H1 (cell line): ENCODE measurements at regions not wholly inside any gene's neighbourhood (a gene's known extent, or its start where the extent isn't known, plus 50 kb on each side); places are given as distances from the start of the nearest gene placed in this dataset.

ENCODE experiments used
- CTCF ChIA-PET: fragments of 300-600 bp; sonication (Branson Sonifier 250); formaldehyde crosslinking; loops from one replicate; lab custom pipeline; 2021; ENCODE audit not compliant: partially characterized antibody; lab: Charles Lee
- POLR2A ChIA-PET: fragments of 300-600 bp; sonication (Branson Sonifier 250); formaldehyde crosslinking; loops from one replicate; lab custom pipeline; 2021; ENCODE audit warnings: inconsistent platforms; ENCODE audit not compliant: partially characterized antibody; lab: Charles Lee
- DNase-seq, 2 experiments: peaks; one replicate each; pipeline versions ENCODE4 v3.0.0 to v3.0.0-alpha.2; 2010 to 2022; ENCODE audit warnings: low spot score in 2 of 2, low read depth in 1 of 2, mixed read lengths in 1 of 2
- FAIRE-seq: peaks from 2 replicates; lab custom pipeline; 2011; peaks lifted over from hg19 to GRCh38; lab: Jason Lieb, UNC
- H2AFZ ChIP-seq: 2 replicates; pipeline ENCODE4 v1.8.1; 2012; ENCODE audit warnings: low read length, inconsistent platforms
- H2AK5ac ChIP-seq: 2 replicates; pipeline ENCODE4 v1.6.1; 2013; ENCODE audit warnings: low read depth, low read length
- H2BK120ac ChIP-seq: replicated peaks from 2 replicates; pipeline ENCODE3; 2013; ENCODE audit warnings: low read depth, low read length, inconsistent platforms
- H2BK12ac ChIP-seq: 2 replicates; pipeline ENCODE4 v1.6.1; 2013; ENCODE audit warnings: low read depth, low read length
- H2BK15ac ChIP-seq: 2 replicates; pipeline ENCODE4 v1.6.1; 2013; ENCODE audit warnings: low read length
- H2BK20ac ChIP-seq: 2 replicates; pipeline ENCODE4 v1.6.1; 2013; ENCODE audit warnings: low read length
- H2BK5ac ChIP-seq: 2 replicates; pipeline ENCODE4 v1.6.1; 2013; ENCODE audit warnings: low read depth, low read length
- H3K14ac ChIP-seq: 2 replicates; pipeline ENCODE4 v1.6.1; 2013; ENCODE audit warnings: inconsistent platforms; ENCODE audit not compliant: insufficient read length
- H3K18ac ChIP-seq: 2 replicates; pipeline ENCODE4 v1.6.1; 2013; ENCODE audit warnings: low read length; ENCODE audit errors: extremely low read depth
- H3K23ac ChIP-seq: 2 replicates; pipeline ENCODE4 v1.6.1; 2013; ENCODE audit warnings: inconsistent platforms; ENCODE audit not compliant: insufficient read length
- H3K23me2 ChIP-seq: 2 replicates; pipeline ENCODE4 v1.6.1; 2013; ENCODE audit warnings: low read depth, low read length
- H3K27ac ChIP-seq: 2 replicates; pipeline ENCODE4 v1.6.1; 2011; ENCODE audit warnings: low read depth, low read length, inconsistent platforms
- H3K27me3 ChIP-seq, 4 experiments: replicated peaks in 1 of 4; 1 replicate in 1 of 4; 2 replicates in 3 of 4; pipeline versions ENCODE4 v1.6.1 to v1.8.1; 2011 to 2013; ENCODE audit warnings: low read length in 3 of 4, mild to moderate bottlenecking in 3 of 4, inconsistent platforms in 2 of 4, mixed read lengths in 2 of 4, moderate library complexity in 1 of 4; ENCODE audit not compliant: control insufficient read depth in 3 of 4, insufficient read depth in 3 of 4; ENCODE audit errors: extremely low read depth in 1 of 4
- H3K36me3 ChIP-seq, 4 experiments: 2 replicates each; pipeline versions ENCODE4 v1.6.1 to v1.8.1; 2011 to 2013; ENCODE audit warnings: mild to moderate bottlenecking in 4 of 4, low read length in 3 of 4, moderate library complexity in 2 of 4, control low read depth in 1 of 4, inconsistent platforms in 1 of 4; ENCODE audit not compliant: insufficient read depth in 4 of 4, control insufficient read depth in 2 of 4
- H3K4ac ChIP-seq: replicated peaks from 2 replicates; pipeline ENCODE3; 2013; ENCODE audit warnings: low read length, low read depth, mixed read lengths, inconsistent platforms; ENCODE audit not compliant: insufficient read length
- H3K4me1 ChIP-seq, 4 experiments: replicated peaks in 1 of 4; 1 replicate in 1 of 4; 2 replicates in 3 of 4; pipeline versions ENCODE4 v1.6.1 to v1.8.1; 2011 to 2013; ENCODE audit warnings: low read length in 3 of 4, inconsistent platforms in 2 of 4, mixed read lengths in 1 of 4; ENCODE audit not compliant: insufficient read depth in 4 of 4, control insufficient read depth in 3 of 4
- H3K4me2 ChIP-seq, 2 experiments: 2 replicates each; pipeline versions ENCODE4 v1.6.1 to v1.8.1; 2011 to 2013; ENCODE audit warnings: low read depth in 2 of 2, low read length in 2 of 2, control low read depth in 1 of 2, inconsistent platforms in 1 of 2, mild to moderate bottlenecking in 1 of 2; ENCODE audit not compliant: insufficient read depth in 1 of 2
- H3K4me3 ChIP-seq, 4 experiments: fragments of 200-600, 300-600 bp in 1 of 4; sonication (generic), shearing (Covaris generic), sonication (Bioruptor Twin) in 1 of 4; 2 replicates each; pipeline versions ENCODE4 v1.5.1 to v1.8.1; 2011 to 2016; ENCODE audit warnings: low read length in 4 of 4, low read depth in 3 of 4, control low read depth in 2 of 4, inconsistent platforms in 2 of 4, mild to moderate bottlenecking in 2 of 4, mixed read lengths in 1 of 4, moderate library complexity in 1 of 4; ENCODE audit not compliant: insufficient read depth in 2 of 4; ENCODE audit errors: extremely low read depth in 1 of 4
- H3K56ac ChIP-seq: replicated peaks from 2 replicates; pipeline ENCODE3; 2013; ENCODE audit warnings: low read depth, mild to moderate bottlenecking, mixed read lengths, low read length, inconsistent platforms; ENCODE audit not compliant: insufficient read length
- H3K79me1 ChIP-seq: 2 replicates; pipeline ENCODE4 v1.6.1; 2013; ENCODE audit warnings: low read depth, low read length, control low read depth
- H3K79me2 ChIP-seq, 2 experiments: 2 replicates each; pipeline versions ENCODE4 v1.6.1 to v1.8.1; 2012 to 2013; ENCODE audit warnings: low read length in 2 of 2, mild to moderate bottlenecking in 2 of 2, inconsistent platforms in 1 of 2; ENCODE audit not compliant: insufficient read depth in 2 of 2, control insufficient read depth in 1 of 2
- H3K9ac ChIP-seq, 4 experiments: replicated peaks in 1 of 4; 1 replicate in 1 of 4; 2 replicates in 3 of 4; pipeline versions ENCODE4 v1.6.1 to v1.8.1; 2011 to 2013; ENCODE audit warnings: low read depth in 3 of 4, low read length in 3 of 4, control low read depth in 2 of 4, mild to moderate bottlenecking in 2 of 4, moderate library complexity in 2 of 4, inconsistent platforms in 1 of 4; ENCODE audit errors: extremely low read depth in 1 of 4
- H3K9me3 ChIP-seq, 2 experiments: 2 replicates each; pipeline versions ENCODE4 v1.6.1 to v1.8.1; 2012 to 2013; ENCODE audit warnings: mild to moderate bottlenecking in 2 of 2, moderate library complexity in 2 of 2, control low read depth in 1 of 2, inconsistent platforms in 1 of 2, low read depth in 1 of 2, low read length in 1 of 2, mixed read lengths in 1 of 2; ENCODE audit not compliant: insufficient read depth in 2 of 2
- H4K20me1 ChIP-seq, 2 experiments: replicated peaks in 1 of 2; 2 replicates each; pipeline versions ENCODE3 to v1.8.1; 2011 to 2013; ENCODE audit warnings: inconsistent platforms in 2 of 2, low read length in 2 of 2, mild to moderate bottlenecking in 1 of 2; ENCODE audit not compliant: insufficient read depth in 2 of 2, control insufficient read depth in 1 of 2
- H4K5ac ChIP-seq: 2 replicates; pipeline ENCODE4 v1.6.1; 2013; ENCODE audit warnings: low read length, low read depth, mixed read lengths, inconsistent platforms; ENCODE audit not compliant: insufficient read length
- H4K8ac ChIP-seq: 2 replicates; pipeline ENCODE4 v1.8.0; 2013; ENCODE audit warnings: mild to moderate bottlenecking, moderate library complexity, low read length, inconsistent platforms; ENCODE audit not compliant: insufficient read depth; ENCODE audit errors: extremely low read depth
- H4K91ac ChIP-seq: replicated peaks from 2 replicates; pipeline ENCODE3; 2013; ENCODE audit warnings: low read length, mixed read lengths, inconsistent platforms; ENCODE audit not compliant: insufficient read length
- BCL11A ChIP-seq, 2 experiments: IDR thresholded peaks; one replicate each; pipeline ENCODE4 v1.6.1; 2011; ENCODE audit warnings: low read depth in 2 of 2, low read length in 2 of 2, mild to moderate bottlenecking in 2 of 2
- CHD2 ChIP-seq: IDR thresholded peaks from 2 replicates; pipeline ENCODE4 v1.6.1; 2012; ENCODE audit warnings: low read length, improper control_type of control experiment
- CREB1 ChIP-seq: IDR thresholded peaks from 2 replicates; pipeline ENCODE4 v1.6.1; 2012; ENCODE audit warnings: inconsistent platforms
- CTBP2 ChIP-seq: IDR thresholded peaks from 2 replicates; pipeline ENCODE4 v1.7.0; 2011; ENCODE audit warnings: borderline replicate concordance, mild to moderate bottlenecking, moderate library complexity, mixed read lengths, low read length; ENCODE audit not compliant: insufficient read depth, insufficient read length
- KDM4A ChIP-seq: IDR thresholded peaks from one replicate; pipeline ENCODE4 v1.7.1; 2012; ENCODE audit warnings: low read depth, mild to moderate bottlenecking, moderate library complexity, low read length, inconsistent platforms; ENCODE audit not compliant: severe bottlenecking
- KDM5A ChIP-seq: fragments of 200-600 bp; IDR thresholded peaks from 2 replicates; pipeline ENCODE4 v1.7.1; 2012; ENCODE audit warnings: mild to moderate bottlenecking, low read length, inconsistent platforms, mixed read lengths
- PHF8 ChIP-seq: fragments of 200-600 bp; sonication (generic); conservative IDR thresholded peaks from 2 replicates; pipeline ENCODE4 v1.7.1; 2012; ENCODE audit warnings: low read depth, mild to moderate bottlenecking, inconsistent platforms, low read length, moderate library complexity
- SIN3A ChIP-seq, 2 experiments: IDR thresholded peaks in 1 of 2; conservative IDR thresholded peaks in 1 of 2; 2 replicates each; pipeline ENCODE4 v1.6.1; 2011 to 2012; ENCODE audit warnings: low read length in 2 of 2, improper control_type of control experiment in 1 of 2, low read depth in 1 of 2, mild to moderate bottlenecking in 1 of 2
- SP2 ChIP-seq: IDR thresholded peaks from 2 replicates; pipeline ENCODE4 v1.6.1; 2012; ENCODE audit warnings: mild to moderate bottlenecking, low read length, inconsistent platforms
- TAF7 ChIP-seq: optimal IDR thresholded peaks from 2 replicates; pipeline ENCODE3; 2011; ENCODE audit warnings: low read depth, mild to moderate bottlenecking, inconsistent platforms, low read length, moderate library complexity, borderline replicate concordance
- YY1 ChIP-seq: IDR thresholded peaks from 2 replicates; pipeline ENCODE4 v1.6.1; 2011; ENCODE audit warnings: low read depth, mild to moderate bottlenecking, low read length
- WGBS, 2 experiments: shearing (Covaris generic) in 1 of 2; methylation state at CpG; one replicate each; pipeline versions ENCODE4 v1.1.6 to v1.1.7; 2013 to 2015; ENCODE audit warnings: low lambda C conversion rate in 2 of 2, mixed read lengths in 2 of 2, inconsistent platforms in 1 of 2, low coverage in 1 of 2, missing lambda C conversion rate in 1 of 2; ENCODE audit not compliant: insufficient replicate concordance in 2 of 2, insufficient coverage in 1 of 2, insufficient read length in 1 of 2; ENCODE audit errors: extremely low coverage in 1 of 2, missing lambda C conversion rate in 1 of 2; 5-methylcytosine and 5-hydroxymethylcytosine counted together

DNA sequence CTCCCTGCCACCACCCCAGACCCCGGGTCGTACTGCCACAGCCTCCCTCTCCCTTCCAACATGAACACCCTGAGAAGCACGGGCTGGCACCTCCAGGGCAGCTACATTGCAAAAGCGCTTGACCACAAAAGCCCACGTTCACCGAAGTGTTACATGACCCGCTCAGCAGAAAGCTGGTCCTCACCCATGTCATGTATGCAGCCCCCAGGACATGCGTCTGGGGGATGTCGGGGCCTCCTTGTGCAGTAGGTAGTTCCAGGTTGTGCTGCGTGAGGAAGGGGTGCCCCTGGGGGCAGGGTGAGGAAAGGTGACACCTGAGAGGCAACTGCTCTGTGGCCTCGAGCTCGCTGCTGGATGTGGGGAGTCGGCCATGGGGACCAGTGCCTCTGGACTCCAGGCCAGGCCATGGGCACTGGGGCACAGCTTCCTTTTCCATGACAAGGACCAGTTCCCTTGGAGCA is 102.0 kb upstream of the C1orf174 start:
- no peak overlapping the region for H2AFZ ChIP-seq
- no peak overlapping the region for H2BK120ac ChIP-seq
- 82% methylated on average over 13 of the region's 13 CpGs; no CpG with 5 or more reads in 1 of the 2 experiments for WGBS, 2 experiments
- no peaks in the 10 kb centered on the region for H3K36me3 ChIP-seq
- H3K56ac ChIP-seq, result no peak overlapping the region
- 0 out of 2 replicates have a peak overlapping the region, but pooled peaks have one; percentile 75 for H2AK5ac ChIP-seq
- H3K4me1 ChIP-seq, result no peaks in the 10 kb centered on the region; a peak in 1 of 7 replicates
- no peak overlapping the region for H3K14ac ChIP-seq
- no peak overlapping the region for H2BK5ac ChIP-seq
- H3K27me3 ChIP-seq, result no peaks in the 10 kb centered on the region
- no peak for FAIRE-seq
- POLR2A ChIA-PET, result no interaction called here
- no peaks in the 10 kb centered on the region; a peak in 1 of 4 replicates for H3K9me3 ChIP-seq
- peak overlapping the region; percentile 1 for H3K4ac ChIP-seq
- no peak overlapping the region for H2BK15ac ChIP-seq
- no peaks in the 10 kb centered on the region for H3K79me1 ChIP-seq
- no peak overlapping the region for H3K4me2 ChIP-seq
- no peak for TF ChIP-seq SP2
- no peak for TF ChIP-seq CHD2
- TF ChIP-seq KDM4A, result no peak
- no peak for TF ChIP-seq CREB1
- TF ChIP-seq CTBP2, result no peak
- TF ChIP-seq YY1, result no peak
- no peak for TF ChIP-seq SIN3A (conservative IDR thresholded peaks at IDR 0.05 in 1 of 2, IDR thresholded peaks at IDR 0.05 in 1 of 2; ENCODE audit: low read depth in 1 of 2, low read length in 2 of 2)
- no peak for TF ChIP-seq BCL11A (IDR thresholded peaks at IDR 0.05; ENCODE audit: low read depth in 2 of 2, low read length in 2 of 2)
- no peak for TF ChIP-seq TAF7
- no peak for TF ChIP-seq KDM5A
- TF ChIP-seq PHF8, result no peak
- TF ChIP-seq, all 59 proteins: peak for 0
- H3K79me2 ChIP-seq, result no peaks in the 10 kb centered on the region
- H3K27ac ChIP-seq, result no peak overlapping the region
- no peak overlapping the region for H4K8ac ChIP-seq
- DNase-seq, result no peak
- H4K91ac ChIP-seq, result no peak overlapping the region
- no peak overlapping the region for H3K18ac ChIP-seq
- H4K20me1 ChIP-seq, result no peaks in the 10 kb centered on the region
- CTCF ChIA-PET, result no interaction called here
- no peak overlapping the region for H3K9ac ChIP-seq
- no peak overlapping the region for H2BK20ac ChIP-seq
- peak overlapping the region; percentile 9; the same call in 1 of the 2 replicates for H2BK12ac ChIP-seq
- H4K5ac ChIP-seq, result no peak overlapping the region
- no peaks in the 10 kb centered on the region for H3K23me2 ChIP-seq
- no peak overlapping the region for H3K23ac ChIP-seq
- H3K4me3 ChIP-seq, result no peak overlapping the region
